Brain microvascular endothelial cell (primary cell): ENCODE measurements at regions not wholly inside any gene's neighbourhood (a gene's known extent, or its start where the extent isn't known, plus 50 kb on each side); places are given as distances from the start of the nearest gene placed in this dataset.

ENCODE experiments used
- DNase-seq: peaks from one replicate; pipeline ENCODE4 v3.0.0-alpha.2; 2020
- H3K27ac ChIP-seq: fragments of 250-450 bp; sonication (Bioruptor Pico); 2 replicates; pipeline ENCODE4 v1.5.1; 2020; ENCODE audit warnings: mild to moderate bottlenecking, moderate library complexity
- H3K27me3 ChIP-seq: fragments of 250-450 bp; sonication (Bioruptor Pico); replicated peaks from 2 replicates; pipeline ENCODE4 v1.5.1; 2020; ENCODE audit warnings: mild to moderate bottlenecking
- H3K36me3 ChIP-seq: fragments of 250-450 bp; sonication (Bioruptor Pico); replicated peaks from 2 replicates; pipeline ENCODE4 v1.5.1; 2020; ENCODE audit warnings: mild to moderate bottlenecking
- H3K4me3 ChIP-seq: 2 replicates; pipeline ENCODE4 v1.5.1; 2011; ENCODE audit warnings: low read depth, mild to moderate bottlenecking, control low read depth, low read length, moderate library complexity
- CTCF ChIP-seq: IDR thresholded peaks from 2 replicates; pipeline ENCODE4 v1.5.1; 2011; ENCODE audit warnings: low read depth, mild to moderate bottlenecking, moderate library complexity, low read length, control low read depth, inconsistent platforms; ENCODE audit errors: missing control alignments
- in situ Hi-C: cut with HindIII; loops from 2 replicates; pipeline ENCODE4 v1.10.0; 2017; ENCODE audit warnings: low sequenced_read_pairs, low pct_ligation_motif_present

GRCh38 chr22:48438800-48439559 is 1388.7 kb downstream of the BRD1 start:
- no peak for TF ChIP-seq CTCF
- no peaks in the 10 kb centered on the region for H3K36me3 ChIP-seq

GRCh38 chr22:48438096-48438495 is 1389.6 kb downstream of the BRD1 start:
- Histone ChIP-seq H3K27ac (no peak overlapping the region), H3K36me3 (no peaks in the 10 kb centered on the region), H3K4me3 (no peak overlapping the region), H3K27me3 (no peaks in the 10 kb centered on the region)
- in situ Hi-C loops: no loop called here
- no peak for DNase-seq
- no peak for TF ChIP-seq CTCF

More at GRCh38 chr22:48438800-48439559, 1388.7 kb downstream of the BRD1 start:
- in situ Hi-C loops: no loop called here
- Histone ChIP-seq H3K27me3 (no peaks in the 10 kb centered on the region), H3K4me3 (no peak overlapping the region), H3K27ac (no peak overlapping the region)
- no peak for DNase-seq

GRCh38 chr22:48436201-48436931 is 1391.3 kb downstream of the BRD1 start:
- DNase-seq: no peak
- no peak for TF ChIP-seq CTCF
- H3K36me3 ChIP-seq: no peaks in the 10 kb centered on the region
- no peak overlapping the region for H3K4me3 ChIP-seq
- in situ Hi-C loops: no loop called here
- no peak overlapping the region for H3K27ac ChIP-seq
- H3K27me3 ChIP-seq: no peaks in the 10 kb centered on the region

- no peak for TF ChIP-seq CTCF
- H3K36me3 ChIP-seq: no peaks in the 10 kb centered on the region
- no peaks in the 10 kb centered on the region for H3K27me3 ChIP-seq
- H3K4me3 ChIP-seq: no peak overlapping the region
- H3K27ac ChIP-seq: no peak overlapping the region
- in situ Hi-C loops: no loop called here
- DNase-seq: no peak
These were observed 1392.8 kb downstream of the BRD1 start for GRCh38 chr22:48434868-48435250.

GRCh38 chr22:48434156-48434867 is 1393.4 kb downstream of the BRD1 start:
- H3K4me3 ChIP-seq: no peak overlapping the region
- DNase-seq: no peak
- no peak overlapping the region for H3K27ac ChIP-seq
- no peaks in the 10 kb centered on the region for H3K36me3 ChIP-seq
- no peaks in the 10 kb centered on the region for H3K27me3 ChIP-seq
- in situ Hi-C loops: no loop called here
- TF ChIP-seq CTCF: no peak
